Breast epithelium (tissue), 4 donors: ENCODE measurements at regions not wholly inside any gene's neighbourhood (a gene's known extent, or its start where the extent isn't known, plus 50 kb on each side); places are given as distances from the start of the nearest gene placed in this dataset.

ENCODE experiments used
- DNase-seq, 2 donors: peaks; one replicate each; pipeline ENCODE4 v3.0.0-alpha.2; 2019; ENCODE audit warnings: low spot score in 2 of 2
- H3K27ac ChIP-seq, 2 donors: fragments of 200-600 bp; sonication (generic) in 1 of 2; one replicate each; pipeline ENCODE4 v1.5.1; 2016 to 2019; ENCODE audit warnings: mild to moderate bottlenecking in 1 of 2
- H3K27me3 ChIP-seq, 2 donors: fragments of 200-600 bp; sonication (generic) in 1 of 2; one replicate each; pipeline versions ENCODE4 v1.5.1 to v1.6.0; 2017 to 2019; ENCODE audit warnings: control low read depth in 1 of 2, mild to moderate bottlenecking in 1 of 2
- H3K36me3 ChIP-seq: fragments of 200-600 bp; one replicate; pipeline ENCODE4 v1.5.1; 2019
- H3K4me1 ChIP-seq, 2 donors: fragments of 200-600 bp; sonication (generic); one replicate each; pipeline ENCODE4 v1.5.1; 2016 to 2019; ENCODE audit warnings: control low read depth in 1 of 2
- H3K4me3 ChIP-seq, 3 donors: fragments of 200-600 bp; sonication (generic); 1 replicate in 2 of 3; 2 replicates in 1 of 3; pipeline ENCODE4 v1.5.1; 2016 to 2019; ENCODE audit warnings: mild to moderate bottlenecking in 3 of 3, moderate library complexity in 2 of 3
- H3K9me3 ChIP-seq, 2 donors: fragments of 200-600 bp; sonication (generic) in 1 of 2; one replicate each; pipeline ENCODE4 v1.5.1; 2016 to 2019; ENCODE audit warnings: control low read depth in 1 of 2
- CTCF ChIP-seq, 3 donors: fragments of 450-650 bp; IDR thresholded peaks; one replicate each; pipeline ENCODE4 v1.5.1; 2016 to 2017; ENCODE audit warnings: antibody characterized with exemption in 3 of 3, mild to moderate bottlenecking in 3 of 3, moderate library complexity in 3 of 3
- POLR2A ChIP-seq: fragments of 450-650 bp; IDR thresholded peaks from one replicate; pipeline ENCODE4 v1.6.1; 2016; ENCODE audit warnings: antibody characterized with exemption, mild to moderate bottlenecking, moderate library complexity
- POLR2AphosphoS5 ChIP-seq, 3 donors: sonication (generic); formaldehyde crosslinking; IDR thresholded peaks; one replicate each; pipeline ENCODE4 v1.6.1; 2017; ENCODE audit warnings: antibody characterized with exemption in 3 of 3
- intact Hi-C: fragments of 100-400 bp; cut with DNase I; formaldehyde crosslinking; loops from one replicate; pipeline ENCODE4 v1.15.1; 2023; ENCODE audit warnings: low total_unique reads

- Histone ChIP-seq H3K36me3 (no peaks in the 10 kb centered on the region), H3K4me3 (no peak overlapping the region), H3K27ac (no peak overlapping the region), H3K27me3 (no peaks in the 10 kb centered on the region), H3K4me1 (no peaks in the 10 kb centered on the region), H3K9me3 (peaks cover 0 to 5% of the 10 kb centered on the region in 2 donors)
- intact Hi-C loops: no loop called here
- TF ChIP-seq POLR2AphosphoS5 (IDR thresholded peaks at IDR 0.05): no peak
- TF ChIP-seq CTCF (IDR thresholded peaks at IDR 0.05): no peak
- no peak for TF ChIP-seq POLR2A
- DNase-seq: no peak
Observed at GRCh38 chr15:47541562-47541961, 175.7 kb upstream of the SEMA6D start.

- intact Hi-C loops: no loop called here
- no peak overlapping the region for H3K27ac ChIP-seq
Observed at GRCh38 chr15:47542312-47542989, 174.9 kb upstream of the SEMA6D start.

GRCh38 chr15:47548231-47548630 lies 169.1 kb upstream of the SEMA6D start:
- no peaks in the 10 kb centered on the region for H3K4me1 ChIP-seq
- no peak for TF ChIP-seq POLR2AphosphoS5 (IDR thresholded peaks at IDR 0.05)
- TF ChIP-seq POLR2A: no peak
- no peak for TF ChIP-seq CTCF (IDR thresholded peaks at IDR 0.05)
- intact Hi-C loops: no loop called here
- no peaks in the 10 kb centered on the region for H3K36me3 ChIP-seq
- H3K27me3 ChIP-seq: no peaks in the 10 kb centered on the region
- no peaks in the 10 kb centered on the region for H3K9me3 ChIP-seq
- DNase-seq: no peak
- no peak overlapping the region for H3K27ac ChIP-seq
- no peak overlapping the region for H3K4me3 ChIP-seq

More at GRCh38 chr15:47542312-47542989, 174.9 kb upstream of the SEMA6D start:
- DNase-seq: no peak
- Histone ChIP-seq H3K4me3 (no peak overlapping the region), H3K9me3 (peaks cover 0 to 5% of the 10 kb centered on the region in 2 donors), H3K4me1 (no peaks in the 10 kb centered on the region), H3K27me3 (no peaks in the 10 kb centered on the region), H3K36me3 (no peaks in the 10 kb centered on the region)
- TF ChIP-seq POLR2AphosphoS5 (IDR thresholded peaks at IDR 0.05): no peak

- H3K27me3 ChIP-seq: no peaks in the 10 kb centered on the region
- TF ChIP-seq POLR2A (no peak), CTCF (IDR thresholded peaks at IDR 0.05) (no peak), POLR2AphosphoS5 (IDR thresholded peaks at IDR 0.05) (no peak)
- no peaks in the 10 kb centered on the region for H3K36me3 ChIP-seq
- DNase-seq: no peak
- no peak overlapping the region for H3K4me3 ChIP-seq
- H3K4me1 ChIP-seq: no peaks in the 10 kb centered on the region
- intact Hi-C loops: no loop called here
- H3K27ac ChIP-seq: no peak overlapping the region
- H3K9me3 ChIP-seq: no peaks in the 10 kb centered on the region
Observed at GRCh38 chr15:47548986-47549385, 168.3 kb upstream of the SEMA6D start.

- H3K4me1 ChIP-seq: no peaks in the 10 kb centered on the region
- no peak overlapping the region for H3K4me3 ChIP-seq
- H3K27ac ChIP-seq: no peak overlapping the region
- H3K36me3 ChIP-seq: no peaks in the 10 kb centered on the region
- no peak for DNase-seq
- intact Hi-C loops: no loop called here
- no peaks in the 10 kb centered on the region for H3K9me3 ChIP-seq
- H3K27me3 ChIP-seq: no peaks in the 10 kb centered on the region
- TF ChIP-seq CTCF (IDR thresholded peaks at IDR 0.05) (no peak), POLR2AphosphoS5 (IDR thresholded peaks at IDR 0.05) (no peak), POLR2A (no peak)
Observed at GRCh38 chr15:47551079-47551478, 166.2 kb upstream of the SEMA6D start.
